OCI-LY7 (cell line): ENCODE measurements at regions not wholly inside any gene's neighbourhood (a gene's known extent, or its start where the extent isn't known, plus 50 kb on each side); places are given as distances from the start of the nearest gene placed in this dataset.

ENCODE experiments used
- EZH2phosphoT487 ChIP-seq: fragments of 200-600 bp; sonication (generic); IDR thresholded peaks from 2 replicates; pipeline ENCODE4 v1.6.1; 2018; ENCODE audit warnings: low read depth, borderline replicate concordance, mild to moderate bottlenecking, mixed run types, antibody characterized with exemption, low read length, moderate library complexity, mixed read lengths
- TF ChIP-seq, protein P1 (sequence below): fragments of 200-600 bp; sonication (generic); conservative IDR thresholded peaks from 2 replicates; pipeline ENCODE4 v1.5.1; 2014; ENCODE audit warnings: mild to moderate bottlenecking, antibody characterized with exemption, low read length, moderate library complexity, mixed read lengths

DNA sequence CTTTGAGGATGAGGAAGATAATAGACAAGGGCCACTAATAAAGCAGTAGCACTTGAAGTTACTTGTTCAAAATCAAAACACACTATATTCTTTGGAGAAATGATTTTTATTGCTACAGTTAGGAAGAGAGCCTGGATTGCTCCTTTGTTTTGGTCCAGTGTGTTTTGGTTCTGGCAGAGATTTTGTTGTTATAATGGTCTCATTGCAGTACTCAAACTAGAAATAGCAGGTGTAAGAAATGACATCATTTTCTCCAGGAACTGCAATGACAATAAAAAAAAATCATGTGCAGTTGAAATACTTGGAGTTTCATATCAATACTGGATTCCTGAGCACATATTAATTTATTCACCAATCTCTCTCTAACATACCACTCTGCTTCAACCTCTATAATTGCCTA lies 490.3 kb downstream of the CCDC85A start:
- TF ChIP-seq, protein P1, sequence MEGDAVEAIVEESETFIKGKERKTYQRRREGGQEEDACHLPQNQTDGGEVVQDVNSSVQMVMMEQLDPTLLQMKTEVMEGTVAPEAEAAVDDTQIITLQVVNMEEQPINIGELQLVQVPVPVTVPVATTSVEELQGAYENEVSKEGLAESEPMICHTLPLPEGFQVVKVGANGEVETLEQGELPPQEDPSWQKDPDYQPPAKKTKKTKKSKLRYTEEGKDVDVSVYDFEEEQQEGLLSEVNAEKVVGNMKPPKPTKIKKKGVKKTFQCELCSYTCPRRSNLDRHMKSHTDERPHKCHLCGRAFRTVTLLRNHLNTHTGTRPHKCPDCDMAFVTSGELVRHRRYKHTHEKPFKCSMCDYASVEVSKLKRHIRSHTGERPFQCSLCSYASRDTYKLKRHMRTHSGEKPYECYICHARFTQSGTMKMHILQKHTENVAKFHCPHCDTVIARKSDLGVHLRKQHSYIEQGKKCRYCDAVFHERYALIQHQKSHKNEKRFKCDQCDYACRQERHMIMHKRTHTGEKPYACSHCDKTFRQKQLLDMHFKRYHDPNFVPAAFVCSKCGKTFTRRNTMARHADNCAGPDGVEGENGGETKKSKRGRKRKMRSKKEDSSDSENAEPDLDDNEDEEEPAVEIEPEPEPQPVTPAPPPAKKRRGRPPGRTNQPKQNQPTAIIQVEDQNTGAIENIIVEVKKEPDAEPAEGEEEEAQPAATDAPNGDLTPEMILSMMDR = no peak
- no peak for TF ChIP-seq EZH2phosphoT487
